ENCODE measurements at regions not wholly inside any gene's neighbourhood (a gene's known extent, or its start where the extent isn't known, plus 50 kb on each side); places are given as distances from the start of the nearest gene placed in this dataset.

GRCh38 chr4:111388561-111388960, 756.7 kb upstream of the FAM241A start:
- ChIA-PET CTCF (no interaction called here), POLR2A (no interaction called here)
- Mint-ChIP-seq H3K36me3 (ENCODE audit: low read depth) (no peaks in the 10 kb centered on the region), H3K9me3 (peaks cover 7% of the 10 kb centered on the region), H3K4me3 (no peak overlapping the region), H3K4me1 (no peaks in the 10 kb centered on the region), H3K27me3 (no peaks in the 10 kb centered on the region), H3K27ac (no peak overlapping the region)
- no peak for DNase-seq

GRCh38 chr4:111391829-111392228, 753.4 kb upstream of the FAM241A start:
- H3K4me1 Mint-ChIP-seq = no peaks in the 10 kb centered on the region
- ChIA-PET CTCF (no interaction called here), POLR2A (no interaction called here)
- H3K9me3 Mint-ChIP-seq = peaks cover 7% of the 10 kb centered on the region
- H3K27ac Mint-ChIP-seq = no peak overlapping the region
- H3K27me3 Mint-ChIP-seq = no peaks in the 10 kb centered on the region
- no peak overlapping the region for H3K4me3 Mint-ChIP-seq
- DNase-seq = no peak
- no peaks in the 10 kb centered on the region for H3K36me3 Mint-ChIP-seq (ENCODE audit: low read depth)

- Mint-ChIP-seq H3K4me3 (no peak overlapping the region), H3K27me3 (no peaks in the 10 kb centered on the region), H3K27ac (no peak overlapping the region), H3K4me1 (no peaks in the 10 kb centered on the region), H3K9me3 (peaks cover 9% of the 10 kb centered on the region), H3K36me3 (ENCODE audit: low read depth) (no peaks in the 10 kb centered on the region)
- ChIA-PET CTCF (no interaction called here), POLR2A (no interaction called here)
- no peak for DNase-seq
Measured at GRCh38 chr4:111393781-111394180, 751.5 kb upstream of the FAM241A start.

GRCh38 chr4:111398906-111399330, 746.3 kb upstream of the FAM241A start:
- DNase-seq = no peak
- ChIA-PET POLR2A (no interaction called here), CTCF (no interaction called here)
- Mint-ChIP-seq H3K36me3 (ENCODE audit: low read depth) (no peaks in the 10 kb centered on the region), H3K4me3 (no peak overlapping the region), H3K27ac (no peak overlapping the region), H3K9me3 (peaks cover 2% of the 10 kb centered on the region), H3K27me3 (no peaks in the 10 kb centered on the region), H3K4me1 (no peaks in the 10 kb centered on the region)

- H3K9me3 Mint-ChIP-seq = peaks cover 2% of the 10 kb centered on the region
- H3K27me3 Mint-ChIP-seq = no peaks in the 10 kb centered on the region
- DNase-seq = no peak
Measured at GRCh38 chr4:111399623-111400022, 745.6 kb upstream of the FAM241A start.

GRCh38 chr4:111400741-111401140, 744.5 kb upstream of the FAM241A start:
- CTCF ChIA-PET = no interaction called here
- no peak for DNase-seq
- Mint-ChIP-seq H3K27ac (no peak overlapping the region), H3K4me3 (no peak overlapping the region), H3K9me3 (peaks cover 2% of the 10 kb centered on the region), H3K36me3 (ENCODE audit: low read depth) (no peaks in the 10 kb centered on the region), H3K27me3 (no peaks in the 10 kb centered on the region), H3K4me1 (no peaks in the 10 kb centered on the region)
- POLR2A ChIA-PET = no interaction called here

More at GRCh38 chr4:111399623-111400022, 745.6 kb upstream of the FAM241A start:
- Mint-ChIP-seq H3K27ac (no peak overlapping the region), H3K4me1 (no peaks in the 10 kb centered on the region), H3K36me3 (ENCODE audit: low read depth) (no peaks in the 10 kb centered on the region), H3K4me3 (no peak overlapping the region)
- CTCF ChIA-PET = no interaction called here
- POLR2A ChIA-PET = no interaction called here

- H3K4me1 Mint-ChIP-seq = no peaks in the 10 kb centered on the region
- no peak overlapping the region for H3K4me3 Mint-ChIP-seq
- peaks cover 3% of the 10 kb centered on the region for H3K9me3 Mint-ChIP-seq
- H3K27ac Mint-ChIP-seq = no peak overlapping the region
- CTCF ChIA-PET = no interaction called here
- DNase-seq = no peak
- POLR2A ChIA-PET = no interaction called here
- H3K36me3 Mint-ChIP-seq (ENCODE audit: low read depth) = no peaks in the 10 kb centered on the region
- H3K27me3 Mint-ChIP-seq = no peaks in the 10 kb centered on the region
Measured at GRCh38 chr4:111404673-111405072, 740.6 kb upstream of the FAM241A start.

GRCh38 chr4:111405989-111406388, 739.3 kb upstream of the FAM241A start:
- no peaks in the 10 kb centered on the region for H3K36me3 Mint-ChIP-seq (ENCODE audit: low read depth)
- no peak for DNase-seq
- H3K27me3 Mint-ChIP-seq = no peaks in the 10 kb centered on the region
- CTCF ChIA-PET = no interaction called here
- peaks cover 3% of the 10 kb centered on the region for H3K9me3 Mint-ChIP-seq
- POLR2A ChIA-PET = no interaction called here
- no peaks in the 10 kb centered on the region for H3K4me1 Mint-ChIP-seq
- H3K27ac Mint-ChIP-seq = no peak overlapping the region
- no peak overlapping the region for H3K4me3 Mint-ChIP-seq

- DNase-seq = no peak
- Mint-ChIP-seq H3K36me3 (ENCODE audit: low read depth) (no peaks in the 10 kb centered on the region), H3K9me3 (peaks cover 7% of the 10 kb centered on the region), H3K27ac (no peak overlapping the region), H3K4me1 (no peaks in the 10 kb centered on the region), H3K27me3 (no peaks in the 10 kb centered on the region), H3K4me3 (no peak overlapping the region)
- CTCF ChIA-PET = no interaction called here
- POLR2A ChIA-PET = no interaction called here
Measured at GRCh38 chr4:111410571-111410970, 734.7 kb upstream of the FAM241A start.

GRCh38 chr4:111417521-111417920, 727.7 kb upstream of the FAM241A start:
- ChIA-PET CTCF (no interaction called here), POLR2A (no interaction called here)
- no peak overlapping the region for H3K27ac Mint-ChIP-seq
- no peaks in the 10 kb centered on the region for H3K36me3 Mint-ChIP-seq (ENCODE audit: low read depth)
- no peak for DNase-seq
- H3K9me3 Mint-ChIP-seq = peaks cover 4% of the 10 kb centered on the region
- H3K4me1 Mint-ChIP-seq = no peaks in the 10 kb centered on the region
- no peak overlapping the region for H3K4me3 Mint-ChIP-seq
- H3K27me3 Mint-ChIP-seq = no peaks in the 10 kb centered on the region

GRCh38 chr4:111433441-111433840, 711.8 kb upstream of the FAM241A start:
- Mint-ChIP-seq H3K27ac (no peak overlapping the region), H3K36me3 (ENCODE audit: low read depth) (no peaks in the 10 kb centered on the region), H3K4me3 (no peak overlapping the region), H3K27me3 (no peaks in the 10 kb centered on the region), H3K9me3 (no peaks in the 10 kb centered on the region), H3K4me1 (no peaks in the 10 kb centered on the region)
- no peak for DNase-seq
- CTCF ChIA-PET = no interaction called here
- POLR2A ChIA-PET = no interaction called here

GRCh38 chr4:111434586-111434985, 710.7 kb upstream of the FAM241A start:
- no peak overlapping the region for H3K27ac Mint-ChIP-seq
- H3K4me3 Mint-ChIP-seq = no peak overlapping the region
- no peaks in the 10 kb centered on the region for H3K27me3 Mint-ChIP-seq
- ChIA-PET CTCF (no interaction called here), POLR2A (no interaction called here)
- no peaks in the 10 kb centered on the region for H3K36me3 Mint-ChIP-seq (ENCODE audit: low read depth)
- no peak for DNase-seq
- no peaks in the 10 kb centered on the region for H3K9me3 Mint-ChIP-seq
- H3K4me1 Mint-ChIP-seq = no peaks in the 10 kb centered on the region

- CTCF ChIA-PET = no interaction called here
- no peaks in the 10 kb centered on the region for H3K36me3 Mint-ChIP-seq (ENCODE audit: low read depth)
- POLR2A ChIA-PET = no interaction called here
- DNase-seq = no peak
- no peaks in the 10 kb centered on the region for H3K4me1 Mint-ChIP-seq
- H3K9me3 Mint-ChIP-seq = no peaks in the 10 kb centered on the region
- no peak overlapping the region for H3K27ac Mint-ChIP-seq
- no peaks in the 10 kb centered on the region for H3K27me3 Mint-ChIP-seq
- no peak overlapping the region for H3K4me3 Mint-ChIP-seq
Measured at GRCh38 chr4:111435986-111436744, 709.1 kb upstream of the FAM241A start.

- Mint-ChIP-seq H3K4me3 (no peak overlapping the region), H3K4me1 (no peaks in the 10 kb centered on the region), H3K27me3 (no peaks in the 10 kb centered on the region), H3K9me3 (no peaks in the 10 kb centered on the region), H3K36me3 (ENCODE audit: low read depth) (no peaks in the 10 kb centered on the region), H3K27ac (no peak overlapping the region)
- POLR2A ChIA-PET = no interaction called here
- CTCF ChIA-PET = no interaction called here
- no peak for DNase-seq
Measured at GRCh38 chr4:111441687-111442086, 703.6 kb upstream of the FAM241A start.
